NCI-H1092 (cell line): ENCODE measurements at regions not wholly inside any gene's neighbourhood (a gene's known extent, or its start where the extent isn't known, plus 50 kb on each side); places are given as distances from the start of the nearest gene placed in this dataset.

ENCODE experiments used
- DNase-seq: peaks from one replicate; lab custom pipeline; 2025; lab: John Stamatoyannopoulos, UW

GRCh38 chr6:141164042-141164743 lies 968.5 kb upstream of the GJE1 start:
- no peak for DNase-seq

GRCh38 chr6:141163107-141163506 lies 969.6 kb upstream of the GJE1 start:
- no peak for DNase-seq

- DNase-seq, result no peak
These were observed 974.0 kb upstream of the GJE1 start for GRCh38 chr6:141158740-141159139.

GRCh38 chr6:141153563-141153962 lies 979.2 kb upstream of the GJE1 start:
- no peak for DNase-seq

- DNase-seq, result no peak
These were observed 979.8 kb upstream of the GJE1 start for GRCh38 chr6:141152951-141153350.

GRCh38 chr6:141151710-141152417 lies 980.9 kb upstream of the GJE1 start:
- no peak for DNase-seq

- no peak for DNase-seq
These were observed 990.9 kb upstream of the GJE1 start for GRCh38 chr6:141141870-141142269.

GRCh38 chr6:141140905-141141304 lies 991.8 kb upstream of the GJE1 start:
- DNase-seq, result no peak

GRCh38 chr6:141139461-141139860 lies 993.3 kb upstream of the GJE1 start:
- DNase-seq, result no peak

GRCh38 chr6:141134723-141135122 lies 998.0 kb upstream of the GJE1 start:
- peak; percentile 1 for DNase-seq

- DNase-seq, result no peak
These were observed 998.9 kb upstream of the GJE1 start for GRCh38 chr6:141133836-141134235.

- no peak for DNase-seq
These were observed 999.4 kb upstream of the GJE1 start for GRCh38 chr6:141133346-141133745.

GRCh38 chr6:141131616-141132015 lies 1001.1 kb upstream of the GJE1 start:
- no peak for DNase-seq

- no peak for DNase-seq
These were observed 1009.2 kb upstream of the GJE1 start for GRCh38 chr6:141123497-141123896.

- DNase-seq, result no peak
These were observed 1009.7 kb upstream of the GJE1 start for GRCh38 chr6:141123049-141123448.

- DNase-seq, result no peak
These were observed 1013.7 kb upstream of the GJE1 start for GRCh38 chr6:141118991-141119390.

- DNase-seq, result no peak
These were observed 1014.9 kb upstream of the GJE1 start for GRCh38 chr6:141117874-141118273.

- DNase-seq, result no peak
These were observed 1022.2 kb upstream of the GJE1 start for GRCh38 chr6:141110481-141110880.

- no peak for DNase-seq
These were observed 1025.0 kb upstream of the GJE1 start for GRCh38 chr6:141107591-141108160.

- no peak for DNase-seq
These were observed 1027.2 kb upstream of the GJE1 start for GRCh38 chr6:141105481-141105880.

GRCh38 chr6:141103246-141103645 lies 1029.5 kb upstream of the GJE1 start:
- peak; percentile 18 for DNase-seq

GRCh38 chr6:141097471-141097870 lies 1035.3 kb upstream of the GJE1 start:
- no peak for DNase-seq

GRCh38 chr6:141095308-141095707 lies 1037.4 kb upstream of the GJE1 start:
- no peak for DNase-seq
